ENCODE measurements at regions not wholly inside any gene's neighbourhood (a gene's known extent, or its start where the extent isn't known, plus 50 kb on each side); places are given as distances from the start of the nearest gene placed in this dataset.

DNA sequence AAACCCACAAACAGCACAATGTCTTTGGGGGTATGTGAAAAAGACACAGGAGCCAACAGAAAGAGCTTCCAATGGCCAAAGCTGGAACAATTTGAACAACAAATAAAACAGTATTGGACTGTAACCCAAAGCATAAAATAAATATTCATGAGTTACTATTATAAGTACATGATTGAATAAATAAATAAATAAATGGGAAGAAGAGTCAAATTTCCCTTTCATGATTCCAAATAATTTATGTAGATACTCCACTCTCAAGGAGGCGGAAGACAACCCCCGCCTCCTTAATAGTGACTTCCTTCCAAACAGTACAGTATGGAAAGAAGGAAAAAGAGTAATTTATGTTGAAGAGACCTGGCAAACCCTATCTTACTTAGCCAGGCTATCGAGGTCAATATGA lies 124.4 kb upstream of the P2RY1 start:
- Histone ChIP-seq H3K9me3 (no peaks in the 10 kb centered on the region), H3K4me1 (no peaks in the 10 kb centered on the region), H3K27ac (no peak overlapping the region), H3K27me3 (no peaks in the 10 kb centered on the region), H3K4me3 (no peak overlapping the region), H3K36me3 (no peaks in the 10 kb centered on the region)
- TF ChIP-seq, protein P1, sequence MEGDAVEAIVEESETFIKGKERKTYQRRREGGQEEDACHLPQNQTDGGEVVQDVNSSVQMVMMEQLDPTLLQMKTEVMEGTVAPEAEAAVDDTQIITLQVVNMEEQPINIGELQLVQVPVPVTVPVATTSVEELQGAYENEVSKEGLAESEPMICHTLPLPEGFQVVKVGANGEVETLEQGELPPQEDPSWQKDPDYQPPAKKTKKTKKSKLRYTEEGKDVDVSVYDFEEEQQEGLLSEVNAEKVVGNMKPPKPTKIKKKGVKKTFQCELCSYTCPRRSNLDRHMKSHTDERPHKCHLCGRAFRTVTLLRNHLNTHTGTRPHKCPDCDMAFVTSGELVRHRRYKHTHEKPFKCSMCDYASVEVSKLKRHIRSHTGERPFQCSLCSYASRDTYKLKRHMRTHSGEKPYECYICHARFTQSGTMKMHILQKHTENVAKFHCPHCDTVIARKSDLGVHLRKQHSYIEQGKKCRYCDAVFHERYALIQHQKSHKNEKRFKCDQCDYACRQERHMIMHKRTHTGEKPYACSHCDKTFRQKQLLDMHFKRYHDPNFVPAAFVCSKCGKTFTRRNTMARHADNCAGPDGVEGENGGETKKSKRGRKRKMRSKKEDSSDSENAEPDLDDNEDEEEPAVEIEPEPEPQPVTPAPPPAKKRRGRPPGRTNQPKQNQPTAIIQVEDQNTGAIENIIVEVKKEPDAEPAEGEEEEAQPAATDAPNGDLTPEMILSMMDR (IDR thresholded peaks at IDR 0.05) = no peak
- intact Hi-C loops (cut with DNase I) = no loop called here
- no peak for DNase-seq (ENCODE audit: low spot score in 2 of 2)

DNA sequence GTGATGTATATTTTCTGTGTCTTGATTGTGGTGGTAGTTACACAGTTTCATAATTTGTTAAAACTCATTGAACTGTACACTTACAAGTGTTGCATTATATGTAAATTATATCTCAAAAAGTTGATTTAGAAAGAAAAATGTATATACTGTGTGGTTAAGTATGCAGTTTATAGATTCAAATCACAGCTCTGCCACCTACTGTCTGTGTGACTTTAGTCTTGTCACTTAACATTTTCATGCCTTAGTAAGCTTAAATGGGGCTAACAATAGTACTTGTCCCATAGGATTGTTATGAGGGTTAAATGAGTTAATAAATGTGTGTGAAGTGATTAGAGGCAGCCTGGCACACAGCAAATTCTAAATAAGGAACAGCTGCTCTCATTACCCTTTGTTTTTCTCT lies 120.9 kb upstream of the P2RY1 start:
- no peaks in the 10 kb centered on the region for H3K27me3 ChIP-seq
- no peaks in the 10 kb centered on the region for H3K36me3 ChIP-seq
- H3K27ac ChIP-seq = no peak overlapping the region
- H3K4me1 ChIP-seq = no peaks in the 10 kb centered on the region
- no peak for DNase-seq (ENCODE audit: low spot score in 2 of 2)
- TF ChIP-seq, protein P1 (IDR thresholded peaks at IDR 0.05) = no peak
- H3K4me3 ChIP-seq = no peak overlapping the region
- no peaks in the 10 kb centered on the region for H3K9me3 ChIP-seq
- intact Hi-C loops (cut with DNase I) = no loop called here

DNA sequence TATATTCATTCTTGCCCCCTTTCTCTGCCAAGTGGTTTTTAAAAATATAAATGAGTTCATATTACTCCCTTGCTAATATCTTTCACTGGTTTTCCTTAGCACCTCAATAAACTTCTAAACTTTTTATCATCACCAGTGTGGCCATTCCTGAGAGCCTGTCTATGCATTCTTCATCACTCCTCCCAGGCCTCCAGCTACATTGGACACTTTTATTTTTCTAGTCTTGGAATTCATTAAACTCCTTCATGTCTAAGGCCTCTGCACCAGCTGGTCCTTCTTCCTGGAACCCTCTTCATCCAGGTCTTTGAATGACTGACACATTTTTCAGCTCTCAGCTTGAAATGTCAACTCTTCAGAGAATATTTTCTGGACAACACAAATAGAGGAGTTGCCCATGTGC lies 120.4 kb upstream of the P2RY1 start:
- H3K27ac ChIP-seq = no peak overlapping the region
- no peaks in the 10 kb centered on the region for H3K27me3 ChIP-seq
- no peak for DNase-seq (ENCODE audit: low spot score in 2 of 2)
- no peak overlapping the region for H3K4me3 ChIP-seq
- intact Hi-C loops (cut with DNase I) = no loop called here
- H3K4me1 ChIP-seq = no peaks in the 10 kb centered on the region
- TF ChIP-seq, protein P1 (IDR thresholded peaks at IDR 0.05) = no peak
- H3K36me3 ChIP-seq = no peaks in the 10 kb centered on the region
- no peaks in the 10 kb centered on the region for H3K9me3 ChIP-seq

DNA sequence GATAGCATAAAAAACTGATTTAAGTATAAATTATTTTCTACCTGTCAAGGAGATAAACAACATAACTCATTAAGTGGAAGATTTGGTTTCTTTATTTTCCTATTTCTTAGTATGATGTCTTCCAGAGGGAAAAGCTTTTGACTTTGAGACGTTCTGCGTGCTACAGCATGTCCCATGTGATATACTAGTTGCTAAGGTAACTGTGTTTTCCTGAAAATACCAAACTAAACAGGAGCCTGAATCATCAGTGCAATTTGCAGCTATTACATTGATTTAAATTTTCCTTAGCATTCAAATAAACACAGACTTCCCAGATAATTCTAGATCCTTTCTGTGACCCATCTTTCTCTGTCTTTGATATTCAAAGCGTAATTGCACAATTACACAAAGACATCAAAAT lies 117.7 kb upstream of the P2RY1 start:
- Histone ChIP-seq H3K36me3 (no peaks in the 10 kb centered on the region), H3K27me3 (no peaks in the 10 kb centered on the region), H3K9me3 (no peaks in the 10 kb centered on the region), H3K27ac (no peak overlapping the region), H3K4me1 (no peaks in the 10 kb centered on the region), H3K4me3 (no peak overlapping the region)
- intact Hi-C loops (cut with DNase I) = no loop called here
- TF ChIP-seq, protein P1 (IDR thresholded peaks at IDR 0.05) = no peak
- no peak for DNase-seq (ENCODE audit: low spot score in 2 of 2)

DNA sequence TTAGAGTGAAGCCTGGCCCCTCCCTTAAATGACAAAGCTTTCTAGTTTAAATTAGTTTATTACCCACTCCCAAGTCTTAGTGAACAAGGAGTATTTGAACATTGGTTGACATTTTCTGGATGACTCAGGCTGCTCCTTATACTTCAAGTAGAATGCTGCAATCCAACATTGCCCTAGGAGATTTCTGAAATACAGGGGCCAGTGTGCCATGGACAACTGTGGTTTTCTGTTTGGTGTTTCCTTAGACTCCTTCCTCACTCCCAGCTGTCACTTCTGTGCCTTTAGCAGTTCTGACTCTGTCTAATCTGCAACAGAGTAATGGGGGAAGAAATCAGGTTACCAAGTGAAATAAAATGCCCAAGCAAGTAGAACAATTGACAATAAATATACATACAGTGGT lies 116.1 kb upstream of the P2RY1 start:
- TF ChIP-seq, protein P1 (IDR thresholded peaks at IDR 0.05) = no peak
- no peaks in the 10 kb centered on the region for H3K27me3 ChIP-seq
- intact Hi-C loops (cut with DNase I) = no loop called here
- H3K4me3 ChIP-seq = no peak overlapping the region
- no peaks in the 10 kb centered on the region for H3K36me3 ChIP-seq
- H3K27ac ChIP-seq = no peak overlapping the region
- no peak for DNase-seq (ENCODE audit: low spot score in 2 of 2)
- no peaks in the 10 kb centered on the region for H3K4me1 ChIP-seq
- H3K9me3 ChIP-seq = no peaks in the 10 kb centered on the region

DNA sequence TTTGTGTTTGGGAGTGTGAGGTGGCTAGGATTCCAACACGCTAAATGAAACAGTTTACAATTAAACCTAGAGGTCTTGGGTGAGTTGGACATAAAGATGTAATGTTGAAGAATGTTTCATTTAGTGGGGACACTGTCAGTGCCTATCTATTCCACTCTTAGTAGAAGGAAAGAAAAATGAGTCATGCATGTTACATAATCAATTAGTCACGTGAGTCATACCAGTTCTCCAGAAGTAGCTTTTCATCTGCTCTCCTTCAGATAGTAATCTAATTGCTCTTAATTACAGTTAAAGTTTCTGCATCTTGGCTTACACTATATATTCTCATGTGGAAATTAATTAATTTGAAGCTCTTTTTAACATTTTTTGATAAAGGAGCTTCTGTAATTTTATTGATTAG lies 115.7 kb upstream of the P2RY1 start:
- TF ChIP-seq, protein P1 (IDR thresholded peaks at IDR 0.05) = no peak
- no peaks in the 10 kb centered on the region for H3K36me3 ChIP-seq
- intact Hi-C loops (cut with DNase I) = no loop called here
- no peak overlapping the region for H3K4me3 ChIP-seq
- H3K4me1 ChIP-seq = no peaks in the 10 kb centered on the region
- no peak for DNase-seq (ENCODE audit: low spot score in 2 of 2)
- no peaks in the 10 kb centered on the region for H3K9me3 ChIP-seq
- H3K27ac ChIP-seq = no peak overlapping the region
- H3K27me3 ChIP-seq = no peaks in the 10 kb centered on the region
